PC-3 (cell line): ENCODE measurements at regions not wholly inside any gene's neighbourhood (a gene's known extent, or its start where the extent isn't known, plus 50 kb on each side); places are given as distances from the start of the nearest gene placed in this dataset.

Experiments
- EZH2 ChIP-seq: fragments of 300-600 bp; sonication (generic); IDR thresholded peaks from one replicate; pipeline ENCODE4 v1.6.1; 2017; ENCODE audit warnings: antibody characterized with exemption, mild to moderate bottlenecking, low read length; ENCODE audit not compliant: unreplicated experiment
- TF ChIP-seq, protein P1 (sequence below): fragments of 300-600 bp; sonication (generic); conservative IDR thresholded peaks from 2 replicates; pipeline ENCODE4 v1.5.1; 2017; ENCODE audit warnings: antibody characterized with exemption, low read depth, mild to moderate bottlenecking, low read length

DNA sequence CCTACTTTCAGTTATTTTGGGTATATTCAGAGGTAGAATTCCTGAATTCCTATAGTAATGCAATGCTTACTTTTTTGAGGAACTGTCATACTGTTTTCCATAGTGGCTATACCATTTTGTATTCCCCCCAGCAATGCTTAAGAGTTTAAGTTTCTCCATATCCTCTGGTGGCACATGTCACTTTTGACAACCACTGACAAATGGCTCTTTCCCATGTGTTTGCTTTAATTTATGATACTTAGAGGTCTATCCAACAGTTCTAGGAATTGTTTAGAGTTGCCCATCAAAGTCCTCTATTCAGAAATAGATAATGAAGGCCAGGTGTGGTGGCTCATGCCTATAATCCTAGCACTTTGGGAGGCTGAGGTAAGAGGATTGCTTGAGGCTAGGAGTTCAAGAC, 128.9 kb upstream of the CFAP20DC start:
- TF ChIP-seq, protein P1, sequence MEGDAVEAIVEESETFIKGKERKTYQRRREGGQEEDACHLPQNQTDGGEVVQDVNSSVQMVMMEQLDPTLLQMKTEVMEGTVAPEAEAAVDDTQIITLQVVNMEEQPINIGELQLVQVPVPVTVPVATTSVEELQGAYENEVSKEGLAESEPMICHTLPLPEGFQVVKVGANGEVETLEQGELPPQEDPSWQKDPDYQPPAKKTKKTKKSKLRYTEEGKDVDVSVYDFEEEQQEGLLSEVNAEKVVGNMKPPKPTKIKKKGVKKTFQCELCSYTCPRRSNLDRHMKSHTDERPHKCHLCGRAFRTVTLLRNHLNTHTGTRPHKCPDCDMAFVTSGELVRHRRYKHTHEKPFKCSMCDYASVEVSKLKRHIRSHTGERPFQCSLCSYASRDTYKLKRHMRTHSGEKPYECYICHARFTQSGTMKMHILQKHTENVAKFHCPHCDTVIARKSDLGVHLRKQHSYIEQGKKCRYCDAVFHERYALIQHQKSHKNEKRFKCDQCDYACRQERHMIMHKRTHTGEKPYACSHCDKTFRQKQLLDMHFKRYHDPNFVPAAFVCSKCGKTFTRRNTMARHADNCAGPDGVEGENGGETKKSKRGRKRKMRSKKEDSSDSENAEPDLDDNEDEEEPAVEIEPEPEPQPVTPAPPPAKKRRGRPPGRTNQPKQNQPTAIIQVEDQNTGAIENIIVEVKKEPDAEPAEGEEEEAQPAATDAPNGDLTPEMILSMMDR = no peak
- no peak for TF ChIP-seq EZH2
